Tongue (tissue), 1 donor: ENCODE measurements at regions not wholly inside any gene's neighbourhood (a gene's known extent, or its start where the extent isn't known, plus 50 kb on each side); places are given as distances from the start of the nearest gene placed in this dataset.
"Not testable (repeated sequence)": the region's sequence is repeated elsewhere in the genome, so short reads cannot be mapped to it uniquely, and the experiment has no call there.

Experiments
- DNase-seq: peaks from one replicate; pipeline ENCODE4 v3.0.0-alpha.2; 2015

DNA sequence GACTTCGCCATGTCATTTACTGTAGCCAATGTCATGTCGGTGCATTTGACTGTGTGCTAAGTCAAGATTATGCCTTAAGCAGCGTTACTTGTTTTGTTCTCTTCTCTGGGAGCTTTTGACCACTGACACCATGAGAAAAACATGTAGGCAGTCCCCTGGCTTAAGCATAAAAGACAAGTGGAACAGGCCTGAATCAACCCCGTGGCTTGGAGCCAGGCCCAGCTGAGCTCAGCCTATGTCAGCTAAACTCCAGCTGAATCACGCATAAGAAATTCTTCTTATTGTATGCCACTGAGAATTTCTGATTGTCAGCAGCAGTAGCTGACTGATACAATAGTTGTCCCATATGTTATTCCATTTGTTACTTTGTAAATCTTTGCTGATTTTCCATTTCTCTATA, 261.9 kb downstream of the CBLL2 start:
- peak; percentile 55 for DNase-seq

DNA sequence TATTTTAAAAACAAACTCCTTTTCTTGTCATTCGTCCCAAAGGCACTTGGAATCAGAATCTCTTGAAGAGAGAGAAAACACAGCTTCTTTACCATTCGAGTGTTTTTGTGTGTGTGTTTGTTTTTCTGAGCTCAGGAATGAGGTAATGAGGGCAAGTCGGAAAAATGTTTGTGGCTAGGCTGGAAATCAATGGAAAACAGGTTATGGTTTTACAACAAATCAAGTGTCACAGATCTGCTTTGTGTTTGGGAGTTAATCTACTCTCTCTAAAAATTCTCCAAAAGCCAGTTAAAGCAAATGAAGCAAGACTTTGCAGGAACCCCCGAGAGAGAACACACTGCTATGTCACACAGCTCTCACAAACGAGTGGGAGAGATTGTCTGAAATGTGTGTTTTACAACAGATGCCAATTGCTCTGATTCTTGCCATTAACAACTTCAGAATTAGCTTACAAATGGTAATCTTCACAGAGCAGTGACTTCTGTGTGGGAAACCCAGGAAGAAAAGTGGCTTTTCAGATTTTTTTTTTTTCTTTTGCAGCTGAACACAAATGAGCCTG, 264.1 kb downstream of the CBLL2 start:
- peak; percentile 17 for DNase-seq

DNA sequence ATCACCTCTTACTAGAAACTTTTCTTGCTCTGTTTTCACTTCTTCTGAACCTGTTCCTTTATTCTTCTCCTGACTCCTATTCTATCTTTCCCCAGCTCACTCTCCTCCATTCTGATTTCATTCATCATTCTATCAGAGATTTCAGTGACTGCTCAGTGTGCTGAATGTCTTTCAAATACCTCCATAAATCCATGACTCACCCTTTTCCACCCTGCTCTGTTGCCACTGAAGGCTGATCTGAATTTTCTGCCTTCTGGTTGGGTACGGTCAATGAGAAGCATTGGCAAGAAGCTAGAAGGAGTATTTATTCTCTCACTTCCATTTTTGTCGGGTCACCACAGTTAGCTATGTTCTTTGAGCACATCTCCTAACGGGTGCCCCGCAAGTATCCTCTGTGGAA, 265.9 kb downstream of the CBLL2 start:
- DNase-seq = no peak

DNA sequence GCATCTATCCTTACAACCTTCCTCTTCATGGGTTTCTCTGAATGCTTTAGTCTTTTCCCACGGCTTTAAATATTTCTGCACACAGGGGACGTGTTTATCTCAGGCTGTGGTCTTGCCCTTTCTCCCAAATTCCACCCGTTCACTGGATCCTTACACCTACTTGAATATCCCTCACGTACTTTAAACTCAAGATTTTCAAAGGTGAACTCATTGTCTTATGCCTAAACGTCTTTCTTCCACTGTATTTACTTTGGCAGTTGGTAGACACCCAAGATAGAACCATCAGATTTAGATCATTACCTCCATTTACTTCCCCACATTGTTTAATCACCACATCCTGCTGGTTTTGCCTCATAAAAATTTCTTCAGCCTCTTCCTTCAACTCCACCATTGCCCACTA, 269.2 kb downstream of the CBLL2 start:
- no peak for DNase-seq

DNA sequence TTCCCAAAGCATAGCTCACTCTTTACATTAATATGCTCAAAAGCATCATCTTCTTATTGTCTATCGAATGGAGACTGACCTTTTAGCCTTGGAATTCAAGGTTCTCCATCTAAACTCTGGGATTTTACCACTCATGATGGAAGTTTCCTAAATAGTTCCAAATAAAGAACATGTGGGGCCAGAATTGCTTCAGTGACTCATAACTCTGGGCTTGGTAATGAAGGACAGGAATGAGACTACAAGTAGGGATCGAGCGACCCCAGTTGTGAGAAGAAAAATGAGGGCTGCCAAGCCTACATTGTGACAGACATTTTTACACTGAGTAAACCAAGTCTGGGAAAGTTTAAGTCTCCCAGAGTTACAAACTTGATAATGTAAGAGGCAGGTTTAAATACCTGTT, 269.9 kb downstream of the CBLL2 start:
- no peak for DNase-seq

DNA sequence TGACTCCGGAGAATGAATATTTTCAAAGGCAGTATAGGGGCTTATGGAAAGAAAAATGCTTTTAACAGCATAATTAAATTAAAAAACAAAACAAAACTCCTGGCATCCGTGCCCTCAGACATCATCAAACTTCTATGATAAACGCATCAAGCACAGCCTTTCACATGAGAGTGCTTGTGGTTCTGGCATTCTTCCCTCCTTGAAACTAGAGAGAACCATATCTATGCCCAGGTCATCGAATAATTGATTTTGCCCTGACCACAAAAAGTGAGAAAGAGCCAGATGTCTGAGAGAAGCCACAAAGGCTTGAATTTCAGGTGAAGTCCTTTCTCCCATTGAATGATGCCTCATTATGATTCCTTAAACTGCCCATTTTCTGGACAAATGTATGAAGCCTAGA, 286.8 kb downstream of the CBLL2 start:
- no peak for DNase-seq

DNA sequence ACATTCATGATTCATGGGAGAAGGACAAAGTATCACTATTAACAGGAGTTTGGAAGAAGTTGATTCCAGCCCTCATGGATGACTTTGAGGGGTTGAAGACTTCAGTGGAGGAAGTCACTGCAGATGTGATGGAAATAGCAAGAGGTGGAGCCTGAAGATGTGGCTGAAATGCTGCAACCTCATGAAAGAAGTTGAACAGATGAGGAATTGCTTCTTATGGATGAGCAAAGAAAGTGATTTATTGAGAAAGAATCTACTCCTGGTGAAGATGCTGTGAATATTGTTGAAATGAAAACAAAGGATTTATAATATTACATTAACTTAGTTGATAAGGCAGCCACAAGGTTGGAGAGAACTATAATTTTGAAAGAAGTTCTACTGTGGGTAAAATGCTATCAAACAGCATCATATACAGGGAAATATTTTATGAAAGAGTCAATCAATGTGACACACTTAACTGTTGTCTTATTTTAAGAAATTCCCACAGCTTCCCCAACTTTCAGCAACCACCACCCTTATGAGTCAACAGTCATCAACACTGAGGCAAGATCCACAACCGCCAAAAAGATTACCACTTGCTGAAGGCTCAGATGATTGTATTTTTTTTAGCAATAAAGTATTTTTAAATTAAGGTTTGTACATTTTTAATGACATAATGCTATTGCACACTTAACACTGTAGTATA, 302.6 kb downstream of the CBLL2 start:
- no peak for DNase-seq

DNA sequence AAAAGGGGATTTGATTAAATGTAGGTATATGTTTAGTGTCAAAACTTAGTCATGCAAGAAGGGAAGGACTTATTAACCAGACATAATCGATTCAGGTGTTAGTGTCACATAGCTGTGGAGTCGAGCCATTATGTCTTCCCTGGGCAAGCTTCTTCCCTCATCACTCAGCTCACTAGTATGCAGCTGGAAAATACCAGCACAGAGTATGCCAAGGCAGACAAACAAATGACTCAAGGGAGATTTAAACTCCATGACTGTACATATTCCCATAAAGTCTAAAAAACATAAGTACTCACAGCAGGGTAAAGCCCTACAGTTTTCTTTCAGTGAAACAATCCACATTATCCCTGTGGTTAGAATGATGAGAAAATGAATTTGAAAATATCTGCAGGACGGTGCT, 304.5 kb downstream of the CBLL2 start:
- DNase-seq = peak; percentile 1

DNA sequence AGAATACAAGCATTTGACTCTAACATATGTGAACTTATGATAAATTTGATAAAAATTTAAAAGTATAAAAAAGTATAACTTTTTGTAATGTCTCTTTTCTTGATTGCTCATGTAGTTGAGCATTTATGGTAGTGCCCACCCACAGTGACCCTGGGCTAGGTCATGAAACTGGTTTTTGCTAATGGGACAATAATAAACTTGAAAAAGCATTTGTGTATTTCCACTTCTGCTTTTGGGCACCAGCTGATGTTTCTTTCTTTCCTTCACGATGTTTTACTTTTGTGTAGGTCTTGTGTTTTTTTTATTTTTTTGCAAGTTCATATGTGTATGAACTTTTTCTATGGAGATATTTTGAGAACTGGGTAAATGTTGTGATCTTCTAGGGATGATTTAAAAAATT, 313.1 kb downstream of the CBLL2 start:
- no peak for DNase-seq

DNA sequence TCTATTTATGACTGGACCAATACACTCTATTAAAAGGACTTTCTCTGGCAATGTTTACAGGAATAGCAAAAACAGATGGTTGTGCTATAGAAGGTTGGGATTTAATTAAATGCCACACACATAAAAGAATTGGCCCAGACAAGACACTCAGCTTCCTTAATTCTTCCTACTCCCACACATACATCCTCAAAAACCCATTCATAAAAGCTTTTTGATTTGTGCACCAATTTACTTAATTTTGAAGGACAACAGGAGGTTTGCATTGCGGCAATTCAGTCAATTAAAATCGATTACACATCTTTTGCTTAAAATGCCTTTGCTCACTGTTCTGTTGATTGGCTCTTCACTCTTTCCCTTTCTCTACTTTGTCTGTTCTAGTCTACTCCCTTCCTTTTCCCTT, 317.1 kb downstream of the CBLL2 start:
- no peak for DNase-seq

DNA sequence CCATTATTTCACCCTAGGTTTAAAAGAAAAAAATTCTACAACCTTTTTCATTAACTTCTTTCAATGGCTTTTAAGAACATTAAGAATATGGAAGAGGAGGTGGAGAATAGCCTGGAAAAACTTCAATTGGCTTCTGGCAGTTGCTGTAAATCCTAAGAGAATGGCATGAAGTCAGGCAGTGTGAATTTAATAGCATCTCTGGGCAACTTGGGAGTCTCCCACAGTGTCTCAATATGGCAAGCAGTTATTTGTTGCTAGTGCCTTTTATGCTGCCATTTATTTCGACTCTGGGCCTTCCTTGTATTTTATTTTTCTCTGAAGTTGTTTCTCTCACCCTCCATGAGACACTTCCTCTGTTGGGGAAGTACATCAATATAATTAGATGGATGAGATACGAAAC, 322.1 kb downstream of the CBLL2 start:
- no peak for DNase-seq

DNA sequence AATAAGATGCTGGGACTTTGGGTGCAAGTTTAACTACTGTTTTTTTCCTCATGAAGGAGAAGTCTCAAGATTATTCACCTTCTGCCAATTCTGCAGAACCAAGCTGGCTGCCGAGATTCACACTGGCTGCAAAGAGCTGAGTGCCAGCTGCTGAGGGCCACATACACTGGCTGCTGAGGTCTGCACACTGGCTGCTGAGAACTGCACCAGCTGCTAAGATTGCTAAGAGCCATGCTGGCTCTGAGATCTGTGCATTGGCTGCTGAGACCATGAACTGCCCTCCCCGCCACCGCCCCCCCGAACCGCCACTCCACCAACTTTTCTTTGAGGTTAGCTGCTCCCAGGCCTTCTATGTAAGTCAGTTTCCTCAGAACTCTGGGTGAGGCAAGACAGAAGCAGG, 330.3 kb downstream of the CBLL2 start:
- DNase-seq = no peak

DNA sequence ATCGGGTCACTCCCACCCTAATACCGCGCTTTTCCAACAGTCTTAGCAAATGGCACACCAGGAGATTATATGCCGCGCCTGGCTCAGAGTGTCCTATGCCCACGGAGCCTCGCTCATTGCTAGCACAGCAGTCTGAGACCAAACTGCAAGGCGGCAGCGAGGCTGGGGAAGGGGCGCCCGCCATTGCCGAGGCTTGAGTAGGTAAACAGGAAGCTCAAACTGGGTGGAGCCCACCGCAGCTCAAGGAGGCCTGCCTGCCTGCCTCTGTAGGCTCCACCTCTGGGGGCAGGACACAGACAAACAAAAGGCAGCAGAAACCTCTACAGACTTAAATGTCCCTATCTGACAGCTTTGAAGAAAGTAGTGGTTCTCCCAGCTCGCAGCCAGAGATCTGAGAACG, 336.7 kb downstream of the CBLL2 start:
- DNase-seq = not testable (repeated sequence)

DNA sequence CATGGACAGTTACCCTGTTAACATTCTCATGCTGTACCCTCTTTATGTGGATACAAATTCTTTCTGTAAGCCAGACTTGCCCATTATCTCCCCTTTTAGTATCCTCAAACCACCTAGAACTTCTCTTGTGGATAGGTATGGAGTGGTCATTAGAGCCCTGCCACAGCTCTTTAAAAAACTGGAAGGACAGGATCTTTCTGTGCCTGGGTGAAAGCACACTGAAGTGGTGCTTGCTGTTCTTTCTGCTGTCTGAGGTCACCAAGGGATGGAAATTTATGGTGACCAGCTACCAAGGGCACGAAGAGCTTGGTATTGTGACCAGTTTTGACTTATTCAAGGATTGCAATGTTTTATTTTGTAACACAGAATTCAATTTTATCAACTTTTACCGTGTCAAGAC, 344.2 kb downstream of the CBLL2 start:
- no peak for DNase-seq

DNA sequence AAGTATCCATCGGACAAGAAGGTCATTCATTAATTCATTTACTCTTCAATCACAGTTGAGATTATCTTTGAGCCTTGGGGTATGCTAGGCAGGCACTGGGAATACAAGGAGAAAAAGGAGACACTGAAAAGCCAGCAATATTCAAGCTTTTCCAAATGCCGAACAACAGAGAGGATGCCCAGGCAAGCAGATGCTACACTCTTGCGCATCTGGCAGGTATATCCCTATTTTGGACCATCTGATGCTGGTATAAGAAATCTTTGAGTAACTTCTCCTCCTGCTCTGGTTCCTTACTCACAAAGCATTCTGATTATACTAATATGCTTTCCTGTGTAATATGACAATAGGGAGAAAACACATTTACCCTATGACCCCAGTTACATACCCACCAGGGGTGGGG, 354.9 kb downstream of the CBLL2 start:
- no peak for DNase-seq

DNA sequence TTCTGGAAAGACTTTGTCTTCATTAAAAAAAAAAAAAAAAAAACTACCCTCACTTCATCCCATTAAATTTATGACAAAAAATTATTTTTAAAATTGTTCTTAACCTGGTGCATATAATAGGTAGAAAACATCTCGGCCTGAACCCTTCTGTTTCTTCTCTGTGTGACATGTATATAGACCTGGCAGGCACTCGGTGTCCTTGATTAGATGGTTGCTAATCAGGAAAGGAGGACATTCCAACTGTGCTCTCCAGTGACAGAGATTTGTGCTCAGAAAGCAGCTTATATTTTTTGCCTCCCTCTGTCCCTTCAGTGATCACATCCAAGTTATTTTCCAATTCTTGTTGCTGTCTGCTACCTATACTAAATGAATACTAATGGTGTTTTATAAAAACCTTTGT, 355.6 kb downstream of the CBLL2 start:
- DNase-seq = no peak

DNA sequence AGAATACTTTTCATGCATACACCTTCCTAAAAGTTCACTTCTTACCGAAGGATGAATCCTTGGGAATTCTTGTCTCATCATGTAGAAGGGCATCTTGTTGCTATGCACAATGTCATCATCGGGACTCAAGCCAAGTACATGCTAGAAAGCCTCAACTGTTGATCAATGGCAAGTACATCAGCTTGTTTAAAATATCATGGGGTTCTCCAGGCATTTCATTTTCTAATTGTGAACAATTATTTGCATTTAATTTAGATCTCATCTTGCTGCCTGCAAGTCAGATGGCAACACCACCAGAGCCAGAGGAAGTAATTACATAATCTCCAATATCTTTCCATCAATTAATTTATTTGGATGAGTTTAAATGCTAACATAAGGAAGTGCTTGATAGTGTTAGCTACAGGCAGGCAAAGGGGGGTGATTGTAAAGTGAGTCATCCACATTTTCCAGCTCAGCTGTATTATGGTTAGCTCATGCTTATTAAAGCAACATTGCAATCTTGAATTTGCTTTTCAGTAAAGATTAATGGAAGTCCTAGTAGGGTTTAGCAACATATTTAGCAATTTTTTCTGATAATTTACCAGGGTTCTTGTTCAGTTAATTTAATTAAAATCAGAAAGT, 356.5 kb downstream of the CBLL2 start:
- DNase-seq = no peak

DNA sequence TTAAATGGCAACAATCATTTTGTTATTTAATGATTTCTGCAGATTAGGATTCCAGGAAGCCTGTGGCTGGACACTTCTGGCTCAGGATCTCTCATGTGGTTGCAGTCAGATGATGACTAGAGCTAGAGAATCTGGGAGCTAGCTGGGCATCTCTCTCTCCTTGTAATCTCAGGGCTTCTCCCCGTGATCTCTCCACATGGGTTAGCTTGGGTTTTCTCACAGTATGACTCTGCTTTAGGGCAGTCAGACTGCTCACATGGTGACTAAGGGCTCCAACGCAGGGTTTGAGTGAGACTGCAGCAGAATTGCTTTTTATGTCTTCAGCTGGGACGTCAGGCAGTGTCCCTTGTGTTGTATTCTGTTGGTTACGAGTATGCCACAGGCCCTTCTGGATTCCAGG, 361.4 kb downstream of the CBLL2 start:
- no peak for DNase-seq

DNA sequence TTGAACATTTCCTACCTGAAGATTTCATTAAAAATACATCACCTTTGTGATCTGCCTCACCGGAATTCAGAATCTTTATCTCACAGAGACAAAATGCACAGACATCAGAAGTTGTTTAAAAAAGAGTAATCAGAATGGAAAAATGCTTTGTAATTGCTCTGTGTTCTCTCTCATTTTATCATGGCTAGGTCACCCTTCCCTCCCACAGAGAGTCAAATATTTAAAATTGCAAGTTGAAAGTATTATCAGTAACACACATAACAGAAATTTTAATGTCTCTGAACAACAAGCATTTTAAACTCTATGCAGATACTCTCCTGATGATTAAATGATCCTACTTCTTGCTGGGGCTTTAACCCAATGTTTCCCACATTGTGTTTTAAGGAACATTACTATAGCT, 362.0 kb downstream of the CBLL2 start:
- DNase-seq = no peak

DNA sequence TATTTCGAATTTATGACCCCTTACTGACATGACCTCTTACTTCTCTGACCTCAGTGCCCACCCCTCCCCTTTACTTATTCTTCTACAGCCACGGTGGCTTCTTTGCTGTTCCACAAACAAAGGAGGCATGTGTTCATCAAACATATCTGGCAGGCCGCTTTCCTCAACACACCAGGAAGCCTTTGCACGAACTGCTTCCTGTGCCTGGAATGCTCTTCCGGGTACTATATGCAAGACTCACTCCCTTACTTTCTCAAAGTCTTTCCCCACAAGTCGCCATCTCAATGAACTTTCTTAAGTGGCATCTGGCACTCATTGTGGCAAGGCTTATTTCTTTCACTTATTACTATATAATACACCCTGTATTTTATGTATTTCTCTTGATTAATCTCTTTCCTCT, 351.5 kb upstream of the DDX53 start:
- no peak for DNase-seq

DNA sequence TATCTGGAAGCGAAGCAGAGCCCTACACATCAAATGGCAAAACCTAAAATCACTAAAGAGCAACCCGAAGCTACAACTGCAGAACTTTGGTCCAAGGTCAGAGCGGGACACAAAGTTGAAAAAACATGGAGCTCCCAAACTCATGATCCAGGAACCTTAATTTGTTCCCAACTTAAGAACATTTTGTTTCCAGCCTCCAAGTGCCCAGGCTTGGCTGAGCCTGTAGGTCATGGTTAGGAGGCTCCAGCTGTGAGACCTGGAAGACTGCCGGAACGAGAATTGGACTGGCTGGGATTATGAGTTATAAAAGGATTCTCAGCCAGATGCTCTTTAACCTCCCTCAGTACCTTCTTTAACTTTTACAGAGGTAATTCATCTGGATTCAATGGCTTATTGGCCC, 349.1 kb upstream of the DDX53 start:
- no peak for DNase-seq

DNA sequence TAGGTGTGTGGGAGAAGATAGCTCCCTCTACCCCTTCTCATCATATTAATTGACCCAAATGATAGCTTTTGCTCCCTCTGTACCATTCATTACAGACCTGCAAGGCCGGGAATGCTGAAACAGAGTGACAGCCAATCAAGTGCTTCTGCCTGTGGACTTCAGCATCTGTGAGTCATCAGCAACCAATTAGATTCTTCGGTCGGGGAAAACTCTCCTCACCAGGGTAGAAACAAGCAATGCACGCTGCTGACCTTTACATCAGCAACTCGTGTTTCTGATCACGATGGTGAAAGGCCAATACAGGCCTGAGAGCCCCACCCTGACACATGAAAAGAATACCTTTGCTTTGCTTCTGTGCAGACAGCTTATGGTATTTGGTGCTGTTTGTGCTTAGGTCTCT, 347.2 kb upstream of the DDX53 start:
- peak; percentile 34 for DNase-seq

DNA sequence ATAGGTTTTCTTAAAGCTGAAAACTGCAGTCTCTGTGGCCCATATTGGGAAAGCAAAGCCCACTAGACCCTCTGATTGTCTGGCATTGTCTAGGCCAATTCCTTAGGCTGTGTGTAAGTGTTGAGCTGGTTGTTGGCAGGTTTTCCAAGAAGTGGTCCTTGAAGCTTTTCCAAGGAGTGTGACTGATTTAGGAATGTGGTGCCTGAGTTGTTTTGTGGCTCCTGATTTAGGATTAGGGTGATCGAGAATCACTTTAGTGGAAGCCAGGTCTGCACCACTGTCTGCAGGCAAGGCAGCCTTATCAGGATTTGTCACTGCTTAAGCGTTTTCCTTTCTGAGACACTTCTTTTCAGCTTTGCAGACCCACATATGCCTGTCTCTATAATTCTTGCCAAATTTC, 339.0 kb upstream of the DDX53 start:
- DNase-seq = no peak

DNA sequence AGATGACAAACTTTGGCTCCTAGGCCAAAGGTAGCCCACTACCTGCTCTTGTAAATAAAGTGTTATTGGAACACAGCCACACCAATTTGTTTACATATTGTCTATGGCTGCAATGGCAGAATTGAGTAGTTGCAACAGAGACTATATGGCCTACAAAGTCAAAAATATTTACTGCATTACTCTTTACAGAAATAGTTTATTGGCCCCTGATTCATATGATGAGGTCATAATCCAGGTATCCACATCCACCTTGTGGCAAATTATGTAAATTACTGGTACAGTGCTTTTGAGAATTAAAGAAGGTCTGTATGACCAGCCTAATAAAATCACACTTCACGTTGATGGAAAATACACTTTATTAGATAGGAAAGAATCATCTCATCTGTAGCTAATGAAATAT, 337.0 kb upstream of the DDX53 start:
- no peak for DNase-seq
